Testis (tissue), 2 donors: ENCODE measurements at regions not wholly inside any gene's neighbourhood (a gene's known extent, or its start where the extent isn't known, plus 50 kb on each side); places are given as distances from the start of the nearest gene placed in this dataset.

Experiments
- DNase-seq: peaks from one replicate; pipeline ENCODE4 v3.0.0-alpha.2; 2019
- H3K27ac ChIP-seq, 2 donors: fragments of 200-600 bp; sonication (generic); one replicate each; pipeline ENCODE4 v1.5.1; 2019
- H3K27me3 ChIP-seq: fragments of 200-600 bp; sonication (generic); one replicate; pipeline ENCODE4 v1.5.1; 2019
- H3K36me3 ChIP-seq: fragments of 200-600 bp; sonication (generic); one replicate; pipeline ENCODE4 v1.5.1; 2017; ENCODE audit warnings: low read depth; ENCODE audit errors: missing control alignments
- H3K4me1 ChIP-seq: fragments of 200-600 bp; sonication (generic); one replicate; pipeline ENCODE4 v1.5.1; 2019
- H3K4me3 ChIP-seq, 2 donors: fragments of 200-600 bp; sonication (generic); one replicate each; pipeline ENCODE4 v1.5.1; 2017 to 2019
- H3K9me3 ChIP-seq: fragments of 200-600 bp; sonication (generic); one replicate; pipeline ENCODE4 v1.5.1; 2017
- POLR2A ChIP-seq: fragments of 450-650 bp; IDR thresholded peaks from one replicate; pipeline ENCODE4 v1.6.1; 2017; ENCODE audit warnings: antibody characterized with exemption, mild to moderate bottlenecking, moderate library complexity
- WGBS, 2 donors: methylation state at CpG; one replicate each; pipeline ENCODE4 v1.1.5; 2018; 5-methylcytosine and 5-hydroxymethylcytosine counted together
- intact Hi-C: fragments of 100-400 bp; cut with DNase I; formaldehyde crosslinking; loops from one replicate; pipeline ENCODE4 v1.15.1; 2023; ENCODE audit warnings: low total_unique reads
- TF ChIP-seq, protein P1 (sequence below), 3 experiments: fragments of 450-650 bp in 2 of 3; fragments of 200-600 bp in 1 of 3; sonication (generic) in 1 of 3; IDR thresholded peaks; one replicate each; pipeline ENCODE4 v1.5.1; 2016 to 2019; ENCODE audit warnings: antibody characterized with exemption in 3 of 3, mild to moderate bottlenecking in 2 of 3, moderate library complexity in 1 of 3

GRCh38 chr2:142769761-142770160 is 107.7 kb upstream of the KYNU start:
- H3K27me3 ChIP-seq, result no peaks in the 10 kb centered on the region
- H3K4me1 ChIP-seq, result no peaks in the 10 kb centered on the region
- H3K36me3 ChIP-seq, result no peaks in the 10 kb centered on the region
- no peak overlapping the region for H3K27ac ChIP-seq
- no peak for DNase-seq
- intact Hi-C loops, result no loop called here
- 93% methylated on average over 1 of the region's 1 CpG for WGBS, 2 donors
- TF ChIP-seq POLR2A, result no peak
- TF ChIP-seq, protein P1, sequence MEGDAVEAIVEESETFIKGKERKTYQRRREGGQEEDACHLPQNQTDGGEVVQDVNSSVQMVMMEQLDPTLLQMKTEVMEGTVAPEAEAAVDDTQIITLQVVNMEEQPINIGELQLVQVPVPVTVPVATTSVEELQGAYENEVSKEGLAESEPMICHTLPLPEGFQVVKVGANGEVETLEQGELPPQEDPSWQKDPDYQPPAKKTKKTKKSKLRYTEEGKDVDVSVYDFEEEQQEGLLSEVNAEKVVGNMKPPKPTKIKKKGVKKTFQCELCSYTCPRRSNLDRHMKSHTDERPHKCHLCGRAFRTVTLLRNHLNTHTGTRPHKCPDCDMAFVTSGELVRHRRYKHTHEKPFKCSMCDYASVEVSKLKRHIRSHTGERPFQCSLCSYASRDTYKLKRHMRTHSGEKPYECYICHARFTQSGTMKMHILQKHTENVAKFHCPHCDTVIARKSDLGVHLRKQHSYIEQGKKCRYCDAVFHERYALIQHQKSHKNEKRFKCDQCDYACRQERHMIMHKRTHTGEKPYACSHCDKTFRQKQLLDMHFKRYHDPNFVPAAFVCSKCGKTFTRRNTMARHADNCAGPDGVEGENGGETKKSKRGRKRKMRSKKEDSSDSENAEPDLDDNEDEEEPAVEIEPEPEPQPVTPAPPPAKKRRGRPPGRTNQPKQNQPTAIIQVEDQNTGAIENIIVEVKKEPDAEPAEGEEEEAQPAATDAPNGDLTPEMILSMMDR (IDR thresholded peaks at IDR 0.05), result no peak
- no peak overlapping the region for H3K4me3 ChIP-seq
- H3K9me3 ChIP-seq, result no peaks in the 10 kb centered on the region

DNA sequence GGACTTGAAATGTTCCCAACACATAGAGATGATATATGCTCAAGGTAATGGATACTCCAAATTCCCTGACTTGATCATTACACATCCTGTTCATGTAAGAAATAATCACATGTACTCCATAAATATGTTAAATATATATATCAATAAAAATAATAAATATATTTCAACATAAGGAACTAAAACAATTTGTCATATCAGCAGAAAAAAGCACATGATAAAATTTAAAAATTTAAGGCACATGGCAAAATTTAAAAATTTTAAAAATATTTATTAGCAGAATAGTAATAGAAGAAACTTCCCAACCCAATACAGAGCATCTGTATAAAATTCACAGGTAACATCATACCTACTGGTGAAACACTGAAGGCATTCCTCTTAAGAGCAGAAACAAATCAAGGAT is 109.6 kb upstream of the KYNU start:
- intact Hi-C loops, result no loop called here
- no peak for TF ChIP-seq POLR2A
- TF ChIP-seq, protein P1 (IDR thresholded peaks at IDR 0.05), result no peak
- Histone ChIP-seq H3K36me3 (no peaks in the 10 kb centered on the region), H3K4me3 (no peak overlapping the region), H3K27ac (no peak overlapping the region), H3K9me3 (no peaks in the 10 kb centered on the region), H3K27me3 (no peaks in the 10 kb centered on the region), H3K4me1 (no peaks in the 10 kb centered on the region)
- no peak for DNase-seq

DNA sequence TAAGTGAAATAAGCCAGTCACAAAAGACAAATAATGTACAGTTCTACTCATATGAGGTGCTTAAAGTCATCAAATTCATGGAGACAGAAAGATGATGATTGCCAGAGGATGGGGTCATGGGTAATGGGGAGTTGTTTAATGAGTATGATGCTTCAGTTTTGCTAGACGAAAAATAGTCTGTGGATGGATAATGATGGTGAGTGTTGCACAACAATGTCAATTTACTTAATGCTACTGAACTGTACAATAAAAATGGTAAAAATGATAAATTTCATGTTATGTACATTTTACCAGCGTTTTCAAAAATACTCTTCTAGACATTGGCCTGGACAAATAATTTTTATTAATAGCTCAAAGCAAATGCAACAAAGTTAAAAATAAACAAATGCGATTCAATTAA is 118.5 kb upstream of the KYNU start:
- Histone ChIP-seq H3K4me1 (no peaks in the 10 kb centered on the region), H3K36me3 (no peaks in the 10 kb centered on the region), H3K27me3 (no peaks in the 10 kb centered on the region), H3K9me3 (no peaks in the 10 kb centered on the region), H3K27ac (no peak overlapping the region), H3K4me3 (no peak overlapping the region)
- WGBS, 2 donors, result 82 to 84% methylated on average over 3 of the region's 3 CpGs
- no peak for DNase-seq
- TF ChIP-seq POLR2A, result no peak
- TF ChIP-seq, protein P1 (IDR thresholded peaks at IDR 0.05), result no peak
- intact Hi-C loops, result no loop called here

GRCh38 chr2:142757111-142757510 is 120.4 kb upstream of the KYNU start:
- Histone ChIP-seq H3K4me1 (no peaks in the 10 kb centered on the region), H3K27ac (no peak overlapping the region), H3K36me3 (no peaks in the 10 kb centered on the region), H3K9me3 (no peaks in the 10 kb centered on the region), H3K4me3 (no peak overlapping the region), H3K27me3 (no peaks in the 10 kb centered on the region)
- intact Hi-C loops, result no loop called here
- 71 to 90% methylated on average over 2 of the region's 2 CpGs for WGBS, 2 donors
- no peak for TF ChIP-seq POLR2A
- TF ChIP-seq, protein P1 (IDR thresholded peaks at IDR 0.05), result no peak
- DNase-seq, result no peak

GRCh38 chr2:142756430-142756829 is 121.0 kb upstream of the KYNU start:
- Histone ChIP-seq H3K4me3 (no peak overlapping the region), H3K27me3 (no peaks in the 10 kb centered on the region), H3K9me3 (no peaks in the 10 kb centered on the region), H3K27ac (no peak overlapping the region), H3K4me1 (no peaks in the 10 kb centered on the region), H3K36me3 (no peaks in the 10 kb centered on the region)
- intact Hi-C loops, result no loop called here
- DNase-seq, result no peak
- TF ChIP-seq POLR2A, result no peak
- TF ChIP-seq, protein P1 (IDR thresholded peaks at IDR 0.05), result no peak
- 93 to 95% methylated on average over 2 of the region's 2 CpGs for WGBS, 2 donors
